Glomerular visceral epithelial cell (primary cell): ENCODE measurements at regions not wholly inside any gene's neighbourhood (a gene's known extent, or its start where the extent isn't known, plus 50 kb on each side); places are given as distances from the start of the nearest gene placed in this dataset.
"Not testable (repeated sequence)": the region's sequence is repeated elsewhere in the genome, so short reads cannot be mapped to it uniquely, and the experiment has no call there.

Source experiments
- DNase-seq: peaks from one replicate; pipeline ENCODE4 v3.0.0-alpha.2; 2016; ENCODE audit errors: extremely low spot score

- no peak for DNase-seq
Measured at GRCh38 chr1:173300061-173301044, 93.2 kb upstream of the TNFSF4 start.

GRCh38 chr1:173301507-173301906, 94.4 kb upstream of the TNFSF4 start:
- no peak for DNase-seq

GRCh38 chr1:173302366-173302765, 95.2 kb upstream of the TNFSF4 start:
- DNase-seq, result no peak

GRCh38 chr1:173302890-173303829, 96.0 kb upstream of the TNFSF4 start:
- DNase-seq, result no peak

DNA sequence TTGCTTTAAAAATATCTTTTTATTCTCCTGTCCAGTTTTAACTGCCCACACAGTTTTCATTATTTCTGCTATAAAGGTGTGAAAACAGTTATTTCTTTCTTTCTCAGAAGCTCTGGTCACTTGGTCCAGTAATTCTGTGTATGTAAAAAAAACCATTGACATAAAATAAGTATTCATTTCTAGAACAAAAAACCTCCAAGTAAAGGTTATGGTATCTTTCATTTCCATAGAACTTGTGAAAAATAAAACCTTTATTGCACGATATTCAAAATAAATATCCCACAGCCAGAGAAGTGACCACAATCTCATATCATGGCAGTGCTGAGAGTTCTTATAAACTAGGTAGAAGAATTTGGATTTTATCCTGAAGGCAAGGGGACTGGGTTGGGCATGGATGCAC, 96.9 kb upstream of the TNFSF4 start:
- no peak for DNase-seq

DNA sequence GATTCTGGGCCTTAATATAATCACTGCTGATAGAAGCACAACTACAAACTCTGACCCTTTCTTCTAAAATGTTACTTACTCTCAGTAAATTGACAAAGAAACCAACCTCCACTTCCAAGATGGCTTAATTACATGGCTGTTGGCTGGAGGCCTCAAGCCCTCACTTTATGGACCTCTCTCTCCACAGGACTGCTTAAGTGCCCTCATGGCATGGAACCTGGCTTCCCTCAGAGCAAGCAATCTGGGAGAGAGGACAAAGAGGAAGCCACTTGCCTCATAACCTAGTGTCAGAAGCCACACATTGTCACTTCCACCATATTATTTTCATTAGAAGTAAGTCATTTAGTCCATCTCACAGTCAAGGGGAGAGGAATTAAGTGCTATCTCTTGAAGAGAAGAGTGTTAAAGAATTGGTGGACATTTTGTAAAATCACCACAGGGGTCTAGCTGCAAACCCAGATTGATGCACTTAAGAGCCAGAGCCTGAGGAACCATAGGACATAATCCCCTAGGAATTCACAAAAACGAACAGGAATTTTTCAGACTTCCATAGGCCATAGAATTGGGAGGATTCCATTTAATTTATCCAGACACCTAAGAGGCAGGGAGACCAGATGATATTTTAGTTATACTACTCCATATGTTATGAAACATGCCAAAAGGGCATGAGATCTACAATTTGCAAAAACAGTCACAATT, 97.5 kb upstream of the TNFSF4 start:
- DNase-seq, result no peak

DNA sequence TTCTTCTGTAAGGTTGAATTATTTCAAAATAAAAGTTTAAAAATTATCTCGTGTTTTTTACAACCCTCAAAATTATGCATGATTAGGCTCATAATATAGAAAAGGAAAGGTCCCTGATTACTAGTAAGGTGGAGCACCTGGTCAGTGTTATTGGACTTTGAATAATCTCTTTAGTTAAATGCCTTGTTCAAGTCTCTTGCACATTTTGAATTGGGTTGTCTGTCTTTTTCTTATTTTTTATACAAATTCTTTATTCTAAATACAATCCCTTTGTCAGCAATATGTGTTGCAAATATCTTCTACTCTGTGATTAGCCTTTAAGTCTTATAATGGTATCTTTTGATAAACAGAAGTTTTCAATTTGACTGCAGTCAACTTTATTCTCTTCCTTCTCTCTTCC, 100.7 kb upstream of the TNFSF4 start:
- DNase-seq, result no peak

- no peak for DNase-seq
Measured at GRCh38 chr1:173314656-173315055, 107.5 kb upstream of the TNFSF4 start.

DNA sequence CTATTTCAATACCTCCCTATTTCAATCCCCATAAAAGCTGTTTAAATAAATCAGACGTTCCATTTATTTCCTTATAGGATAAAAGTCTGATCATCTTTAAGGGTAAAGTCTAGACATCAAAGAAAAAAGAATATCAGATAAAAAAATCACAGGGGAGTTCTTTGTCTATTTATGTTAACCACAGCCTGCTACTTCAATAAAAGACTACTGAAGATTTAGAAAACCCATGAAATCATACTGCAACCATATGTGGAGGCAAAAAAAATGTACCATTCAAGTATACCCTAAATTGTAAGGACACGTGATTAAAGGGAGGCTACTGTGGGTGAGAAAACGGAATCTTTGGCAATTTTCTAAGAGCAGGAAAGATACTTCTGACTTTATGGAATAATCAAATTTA, 108.2 kb upstream of the TNFSF4 start:
- DNase-seq, result no peak

- DNase-seq, result no peak
Measured at GRCh38 chr1:173318788-173319187, 111.7 kb upstream of the TNFSF4 start.

- DNase-seq, result not testable (repeated sequence)
Measured at GRCh38 chr1:173324352-173324751, 117.2 kb upstream of the TNFSF4 start.

DNA sequence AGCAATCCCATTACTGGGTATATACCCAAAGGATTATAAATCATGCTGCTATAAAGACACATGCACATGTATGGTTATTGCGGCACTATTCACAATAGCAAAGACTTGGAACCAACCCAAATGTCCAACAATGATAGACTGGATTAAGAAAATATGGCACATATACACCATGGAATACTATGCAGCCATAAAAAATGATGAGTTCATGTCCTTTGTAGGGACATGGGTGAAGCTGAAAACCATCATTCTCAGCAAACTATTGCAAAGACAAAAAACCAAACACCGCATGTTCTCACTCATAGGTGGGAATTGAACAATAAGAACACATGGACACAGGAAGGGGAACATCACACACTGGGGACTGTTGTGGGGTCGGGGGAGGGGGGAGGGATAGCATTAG, 120.9 kb upstream of the TNFSF4 start:
- DNase-seq, result not testable (repeated sequence)

- no peak for DNase-seq
Measured at GRCh38 chr1:173328961-173329360, 121.8 kb upstream of the TNFSF4 start.

DNA sequence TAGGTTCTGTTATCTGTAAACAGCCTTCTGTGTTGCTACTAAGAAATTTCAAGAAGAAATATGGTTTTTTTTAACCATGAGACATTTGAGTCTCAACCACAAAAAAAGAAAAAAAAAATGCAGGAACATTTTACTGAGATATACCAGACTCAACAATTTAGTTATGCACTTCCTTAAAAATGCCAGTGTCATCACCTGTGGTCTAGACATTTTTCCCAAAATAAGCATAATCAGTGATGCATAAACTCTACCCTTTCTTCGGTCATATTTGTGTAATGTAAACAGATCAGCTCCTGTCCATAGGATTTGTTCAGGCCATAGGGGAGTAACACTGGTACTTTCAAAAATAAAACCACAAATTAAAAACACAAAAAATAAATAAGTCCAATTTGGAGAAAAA, 122.6 kb upstream of the TNFSF4 start:
- DNase-seq, result peak; percentile 77

DNA sequence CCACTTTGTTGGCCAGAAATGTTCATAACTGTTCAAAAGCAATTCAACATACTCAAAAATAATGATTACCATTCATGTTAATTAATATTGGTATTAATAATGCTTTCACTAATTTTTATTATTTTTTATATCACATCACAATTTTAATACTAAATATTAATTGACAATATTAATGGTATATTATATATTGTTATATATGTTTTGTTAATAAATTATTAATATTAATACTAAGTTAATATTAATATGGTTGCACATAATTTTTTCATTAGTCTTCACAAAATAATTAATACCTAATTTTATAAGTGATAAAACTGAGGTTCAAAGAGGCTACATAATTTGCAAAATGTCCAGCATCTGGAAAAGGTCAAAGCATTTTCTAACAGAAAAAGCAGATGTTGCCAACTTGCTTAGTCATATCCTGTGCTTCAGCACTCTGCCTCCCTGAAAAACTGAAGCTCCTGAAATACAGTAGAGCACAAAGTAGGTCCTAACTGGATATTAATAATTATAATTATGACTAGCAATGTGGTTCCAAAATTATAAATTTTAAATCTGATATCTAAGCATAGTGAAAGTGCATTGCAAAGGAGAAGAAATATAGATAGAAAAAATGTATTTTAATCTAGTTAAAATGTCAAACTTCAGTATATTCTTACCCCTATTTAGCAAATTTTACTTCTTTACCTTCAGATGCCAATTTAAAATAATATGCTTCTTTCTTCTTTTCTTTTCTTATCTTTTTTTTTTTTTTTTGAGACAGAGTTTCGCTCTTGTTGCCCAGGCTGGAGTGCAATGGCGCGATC, 123.2 kb upstream of the TNFSF4 start:
- peak; percentile 50 for DNase-seq

GRCh38 chr1:173330952-173331548, 123.9 kb upstream of the TNFSF4 start:
- DNase-seq, result not testable (repeated sequence)

- DNase-seq, result peak; percentile 34
Measured at GRCh38 chr1:173332026-173332425, 124.9 kb upstream of the TNFSF4 start.

GRCh38 chr1:173333581-173333980, 126.5 kb upstream of the TNFSF4 start:
- no peak for DNase-seq

DNA sequence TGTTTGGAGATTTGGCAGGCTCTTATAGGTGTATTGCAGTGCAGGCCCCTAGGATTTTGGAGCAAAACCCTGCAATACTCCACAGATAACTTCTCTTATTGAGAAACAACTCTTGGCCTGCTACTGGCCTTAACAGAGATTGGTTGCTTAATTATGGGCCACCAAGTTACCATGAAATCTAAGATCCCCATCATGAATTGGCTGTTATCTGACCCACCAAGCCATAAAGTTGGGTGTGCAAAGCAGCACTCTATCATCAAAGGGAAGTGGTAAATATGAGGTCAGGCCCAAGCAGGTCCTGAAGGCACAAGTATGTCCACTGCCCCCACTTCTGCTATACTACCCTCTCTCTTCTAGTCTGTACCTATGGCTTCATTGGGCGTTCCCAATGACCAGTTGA, 130.0 kb upstream of the TNFSF4 start:
- DNase-seq, result no peak

GRCh38 chr1:173341307-173341706, 134.2 kb upstream of the TNFSF4 start:
- DNase-seq, result peak; percentile 51

DNA sequence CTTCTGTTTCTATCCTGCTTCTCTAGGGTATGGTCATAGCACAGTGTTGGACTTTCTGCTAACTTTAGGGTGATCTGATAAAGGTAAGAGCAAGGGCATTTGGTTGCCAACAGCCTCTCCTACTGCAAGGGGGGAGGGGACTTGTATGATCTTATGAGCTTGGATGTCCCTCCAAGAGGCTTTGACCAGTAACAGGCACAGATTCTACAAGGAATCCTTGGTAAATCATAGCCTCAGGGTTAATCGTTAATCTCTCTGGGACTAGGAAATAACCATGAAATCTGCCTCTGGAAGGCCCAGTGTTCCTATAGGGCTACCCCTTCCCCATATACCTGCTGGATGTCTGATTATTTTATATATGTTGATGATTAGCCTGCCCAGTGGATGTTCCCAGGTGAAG, 134.8 kb upstream of the TNFSF4 start:
- peak; percentile 36 for DNase-seq
